ENCODE measurements at regions not wholly inside any gene's neighbourhood (a gene's known extent, or its start where the extent isn't known, plus 50 kb on each side); places are given as distances from the start of the nearest gene placed in this dataset.

- TF ChIP-seq CTCF (conservative IDR thresholded peaks at IDR 0.05; ENCODE audit: low read length) = no peak
- TF ChIP-seq EZH2phosphoT487 (IDR thresholded peaks at IDR 0.05; ENCODE audit: borderline replicate concordance) = no peak
Observed at GRCh38 chr18:24797981-24798380, 337.5 kb downstream of the HRH4 start.

All from Loucy (cell line).